HG03066 (cell line): ENCODE measurements at regions not wholly inside any gene's neighbourhood (a gene's known extent, or its start where the extent isn't known, plus 50 kb on each side); places are given as distances from the start of the nearest gene placed in this dataset.

Experiments used
- ATAC-seq: cut with Tn5 transposase; IDR thresholded peaks from one replicate; pipeline ENCODE4 v1.9.1; 2021; ENCODE audit warnings: low read depth; ENCODE audit not compliant: unreplicated experiment

GRCh38 chr12:77777274-77777673, 53.4 kb upstream of the NAV3 start:
- ATAC-seq = no peak

GRCh38 chr12:77774761-77775160, 55.9 kb upstream of the NAV3 start:
- ATAC-seq = no peak

GRCh38 chr12:77772676-77773298, 57.9 kb upstream of the NAV3 start:
- no peak for ATAC-seq

GRCh38 chr12:77768558-77768957, 62.1 kb upstream of the NAV3 start:
- no peak for ATAC-seq

GRCh38 chr12:77767756-77768343, 62.8 kb upstream of the NAV3 start:
- ATAC-seq = no peak

- ATAC-seq = no peak
These were observed 63.4 kb upstream of the NAV3 start for GRCh38 chr12:77767335-77767734.

GRCh38 chr12:77766224-77766623, 64.5 kb upstream of the NAV3 start:
- no peak for ATAC-seq

- no peak for ATAC-seq
These were observed 69.4 kb upstream of the NAV3 start for GRCh38 chr12:77761286-77761685.

- ATAC-seq = no peak
These were observed 70.2 kb upstream of the NAV3 start for GRCh38 chr12:77760271-77761025.

- ATAC-seq = no peak
These were observed 76.6 kb upstream of the NAV3 start for GRCh38 chr12:77754086-77754485.

GRCh38 chr12:77751939-77752338, 78.8 kb upstream of the NAV3 start:
- no peak for ATAC-seq

GRCh38 chr12:77746096-77746495, 84.6 kb upstream of the NAV3 start:
- ATAC-seq = peak; percentile 100

- ATAC-seq = no peak
These were observed 85.1 kb upstream of the NAV3 start for GRCh38 chr12:77745624-77746023.

GRCh38 chr12:77742631-77743030, 88.1 kb upstream of the NAV3 start:
- no peak for ATAC-seq

GRCh38 chr12:77741974-77742517, 88.6 kb upstream of the NAV3 start:
- ATAC-seq = no peak

GRCh38 chr12:77736219-77736965, 94.3 kb upstream of the NAV3 start:
- no peak for ATAC-seq

GRCh38 chr12:77734214-77734883, 96.3 kb upstream of the NAV3 start:
- no peak for ATAC-seq

GRCh38 chr12:77728018-77728417, 102.7 kb upstream of the NAV3 start:
- ATAC-seq = no peak

- no peak for ATAC-seq
These were observed 103.2 kb upstream of the NAV3 start for GRCh38 chr12:77727442-77728001.

- no peak for ATAC-seq
These were observed 105.1 kb upstream of the NAV3 start for GRCh38 chr12:77725611-77726010.
